ENCODE measurements at regions not wholly inside any gene's neighbourhood (a gene's known extent, or its start where the extent isn't known, plus 50 kb on each side); places are given as distances from the start of the nearest gene placed in this dataset.

GRCh38 chr12:128150961-128151360 is 116.0 kb upstream of the TMEM132C start:
- H3K9me2 ChIP-seq (ENCODE audit: insufficient read depth): no peaks in the 10 kb centered on the region
- no peak overlapping the region for H3K27ac Mint-ChIP-seq
- ATAC-seq: no peak
- no peaks in the 10 kb centered on the region for H3F3A ChIP-seq (replicated peaks; ENCODE audit: low read depth)
- no peaks in the 10 kb centered on the region for H4K20me1 ChIP-seq (replicated peaks; ENCODE audit: insufficient read depth)
- H3K4me1 Mint-ChIP-seq: no peaks in the 10 kb centered on the region
- H2AFZ ChIP-seq: no peak overlapping the region
- no peak overlapping the region for H3K4me2 ChIP-seq
- H3K36me3 ChIP-seq (ENCODE audit: insufficient read depth): no peaks in the 10 kb centered on the region
- TF ChIP-seq ZNF331 (CRISPR knock-in tag; IDR thresholded peaks at IDR 0.05; ENCODE audit: low read depth) (no peak), CTCF (conservative IDR thresholded peaks at IDR 0.05; ENCODE audit: low read depth in 2 of 2) (no peak), JUNB (IDR thresholded peaks at IDR 0.05; ENCODE audit: unreplicated experiment) (no peak), EZH2phosphoT487 (IDR thresholded peaks at IDR 0.05; ENCODE audit: unreplicated experiment) (no peak), ZNF114 (CRISPR knock-in tag; IDR thresholded peaks at IDR 0.05) (no peak), POLR2AphosphoS5 (IDR thresholded peaks at IDR 0.05; ENCODE audit: low read depth) (no peak), STAT1 (IDR thresholded peaks at IDR 0.05; ENCODE audit: unreplicated experiment) (no peak), EZH2 (IDR thresholded peaks at IDR 0.05; ENCODE audit: low read depth, unreplicated experiment) (no peak)
- TF ChIP-seq, protein P1, sequence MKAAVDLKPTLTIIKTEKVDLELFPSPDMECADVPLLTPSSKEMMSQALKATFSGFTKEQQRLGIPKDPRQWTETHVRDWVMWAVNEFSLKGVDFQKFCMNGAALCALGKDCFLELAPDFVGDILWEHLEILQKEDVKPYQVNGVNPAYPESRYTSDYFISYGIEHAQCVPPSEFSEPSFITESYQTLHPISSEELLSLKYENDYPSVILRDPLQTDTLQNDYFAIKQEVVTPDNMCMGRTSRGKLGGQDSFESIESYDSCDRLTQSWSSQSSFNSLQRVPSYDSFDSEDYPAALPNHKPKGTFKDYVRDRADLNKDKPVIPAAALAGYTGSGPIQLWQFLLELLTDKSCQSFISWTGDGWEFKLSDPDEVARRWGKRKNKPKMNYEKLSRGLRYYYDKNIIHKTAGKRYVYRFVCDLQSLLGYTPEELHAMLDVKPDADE (IDR thresholded peaks at IDR 0.05): no peak
- TF ChIP-seq, protein P2, sequence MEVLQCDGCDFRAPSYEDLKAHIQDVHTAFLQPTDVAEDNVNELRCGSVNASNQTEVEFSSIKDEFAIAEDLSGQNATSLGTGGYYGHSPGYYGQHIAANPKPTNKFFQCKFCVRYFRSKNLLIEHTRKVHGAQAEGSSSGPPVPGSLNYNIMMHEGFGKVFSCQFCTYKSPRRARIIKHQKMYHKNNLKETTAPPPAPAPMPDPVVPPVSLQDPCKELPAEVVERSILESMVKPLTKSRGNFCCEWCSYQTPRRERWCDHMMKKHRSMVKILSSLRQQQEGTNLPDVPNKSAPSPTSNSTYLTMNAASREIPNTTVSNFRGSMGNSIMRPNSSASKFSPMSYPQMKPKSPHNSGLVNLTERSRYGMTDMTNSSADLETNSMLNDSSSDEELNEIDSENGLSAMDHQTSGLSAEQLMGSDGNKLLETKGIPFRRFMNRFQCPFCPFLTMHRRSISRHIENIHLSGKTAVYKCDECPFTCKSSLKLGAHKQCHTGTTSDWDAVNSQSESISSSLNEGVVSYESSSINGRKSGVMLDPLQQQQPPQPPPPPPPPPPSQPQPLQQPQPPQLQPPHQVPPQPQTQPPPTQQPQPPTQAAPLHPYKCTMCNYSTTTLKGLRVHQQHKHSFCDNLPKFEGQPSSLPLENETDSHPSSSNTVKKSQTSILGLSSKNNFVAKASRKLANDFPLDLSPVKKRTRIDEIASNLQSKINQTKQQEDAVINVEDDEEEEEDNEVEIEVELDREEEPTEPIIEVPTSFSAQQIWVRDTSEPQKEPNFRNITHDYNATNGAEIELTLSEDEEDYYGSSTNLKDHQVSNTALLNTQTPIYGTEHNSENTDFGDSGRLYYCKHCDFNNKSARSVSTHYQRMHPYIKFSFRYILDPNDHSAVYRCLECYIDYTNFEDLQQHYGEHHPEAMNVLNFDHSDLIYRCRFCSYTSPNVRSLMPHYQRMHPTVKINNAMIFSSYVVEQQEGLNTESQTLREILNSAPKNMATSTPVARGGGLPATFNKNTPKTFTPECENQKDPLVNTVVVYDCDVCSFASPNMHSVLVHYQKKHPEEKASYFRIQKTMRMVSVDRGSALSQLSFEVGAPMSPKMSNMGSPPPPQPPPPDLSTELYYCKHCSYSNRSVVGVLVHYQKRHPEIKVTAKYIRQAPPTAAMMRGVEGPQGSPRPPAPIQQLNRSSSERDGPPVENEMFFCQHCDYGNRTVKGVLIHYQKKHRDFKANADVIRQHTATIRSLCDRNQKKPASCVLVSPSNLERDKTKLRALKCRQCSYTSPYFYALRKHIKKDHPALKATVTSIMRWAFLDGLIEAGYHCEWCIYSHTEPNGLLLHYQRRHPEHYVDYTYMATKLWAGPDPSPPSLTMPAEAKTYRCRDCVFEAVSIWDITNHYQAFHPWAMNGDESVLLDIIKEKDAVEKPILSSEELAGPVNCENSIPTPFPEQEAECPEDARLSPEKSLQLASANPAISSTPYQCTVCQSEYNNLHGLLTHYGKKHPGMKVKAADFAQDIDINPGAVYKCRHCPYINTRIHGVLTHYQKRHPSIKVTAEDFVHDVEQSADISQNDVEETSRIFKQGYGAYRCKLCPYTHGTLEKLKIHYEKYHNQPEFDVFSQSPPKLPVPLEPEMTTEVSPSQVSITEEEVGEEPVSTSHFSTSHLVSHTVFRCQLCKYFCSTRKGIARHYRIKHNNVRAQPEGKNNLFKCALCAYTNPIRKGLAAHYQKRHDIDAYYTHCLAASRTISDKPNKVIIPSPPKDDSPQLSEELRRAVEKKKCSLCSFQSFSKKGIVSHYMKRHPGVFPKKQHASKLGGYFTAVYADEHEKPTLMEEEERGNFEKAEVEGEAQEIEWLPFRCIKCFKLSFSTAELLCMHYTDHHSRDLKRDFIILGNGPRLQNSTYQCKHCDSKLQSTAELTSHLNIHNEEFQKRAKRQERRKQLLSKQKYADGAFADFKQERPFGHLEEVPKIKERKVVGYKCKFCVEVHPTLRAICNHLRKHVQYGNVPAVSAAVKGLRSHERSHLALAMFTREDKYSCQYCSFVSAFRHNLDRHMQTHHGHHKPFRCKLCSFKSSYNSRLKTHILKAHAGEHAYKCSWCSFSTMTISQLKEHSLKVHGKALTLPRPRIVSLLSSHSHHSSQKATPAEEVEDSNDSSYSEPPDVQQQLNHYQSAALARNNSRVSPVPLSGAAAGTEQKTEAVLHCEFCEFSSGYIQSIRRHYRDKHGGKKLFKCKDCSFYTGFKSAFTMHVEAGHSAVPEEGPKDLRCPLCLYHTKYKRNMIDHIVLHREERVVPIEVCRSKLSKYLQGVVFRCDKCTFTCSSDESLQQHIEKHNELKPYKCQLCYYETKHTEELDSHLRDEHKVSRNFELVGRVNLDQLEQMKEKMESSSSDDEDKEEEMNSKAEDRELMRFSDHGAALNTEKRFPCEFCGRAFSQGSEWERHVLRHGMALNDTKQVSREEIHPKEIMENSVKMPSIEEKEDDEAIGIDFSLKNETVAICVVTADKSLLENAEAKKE (CRISPR knock-in tag; IDR thresholded peaks at IDR 0.05): no peak
- H3K36me3 Mint-ChIP-seq (ENCODE audit: low read depth): peaks cover 49% of the 10 kb centered on the region
- no peak for DNase-seq (ENCODE audit: low spot score)
- H3K4me3 Mint-ChIP-seq: no peak overlapping the region
- peaks cover 93% of the 10 kb centered on the region for H3K9me3 Mint-ChIP-seq
- no peaks in the 10 kb centered on the region for H3K79me2 ChIP-seq (replicated peaks; ENCODE audit: insufficient read depth)
- H3K27me3 ChIP-seq (ENCODE audit: insufficient read depth): no peaks in the 10 kb centered on the region
- H3K4me3 ChIP-seq: no peak overlapping the region
- peaks cover 3% of the 10 kb centered on the region for H3K27me3 Mint-ChIP-seq (ENCODE audit: insufficient read depth, low read depth, poor library complexity)
- H3K4me1 ChIP-seq (ENCODE audit: insufficient read depth): no peaks in the 10 kb centered on the region
- H3K27ac ChIP-seq (ENCODE audit: low read depth): no peak overlapping the region
